Thoracic aorta (tissue), 2 donors: ENCODE measurements at regions not wholly inside any gene's neighbourhood (a gene's known extent, or its start where the extent isn't known, plus 50 kb on each side); places are given as distances from the start of the nearest gene placed in this dataset.

Experiments
- ATAC-seq: fragments of 150-250 bp; one replicate; pipeline ENCODE4 v1.8.0; 2017; ENCODE audit warnings: low read depth; ENCODE audit not compliant: insufficient number of reproducible peaks, low FRiP score
- DNase-seq: peaks from one replicate; pipeline ENCODE4 v3.0.0-alpha.2; 2020; ENCODE audit warnings: low spot score
- H3K27ac ChIP-seq, 2 donors: fragments of 200-600 bp; sonication (generic); 1 replicate in 1 of 2; 2 replicates in 1 of 2; pipeline ENCODE4 v1.5.1; 2016; ENCODE audit warnings: mild to moderate bottlenecking in 2 of 2, moderate library complexity in 2 of 2
- H3K27me3 ChIP-seq: fragments of 200-600 bp; sonication (generic); replicated peaks from 2 replicates; pipeline ENCODE4 v1.6.0; 2016; ENCODE audit warnings: mild to moderate bottlenecking; ENCODE audit not compliant: insufficient read depth
- H3K36me3 ChIP-seq: fragments of 200-600 bp; sonication (generic); one replicate; pipeline ENCODE4 v1.5.1; 2016
- H3K4me1 ChIP-seq, 2 donors: fragments of 200-600 bp; sonication (generic); 1 replicate in 1 of 2; 2 replicates in 1 of 2; pipeline versions ENCODE4 v1.5.1 to v1.6.0; 2016; ENCODE audit warnings: low read depth in 2 of 2, mild to moderate bottlenecking in 1 of 2; ENCODE audit not compliant: control insufficient read depth in 1 of 2
- H3K4me3 ChIP-seq: fragments of 200-600 bp; sonication (generic); 2 replicates; pipeline ENCODE4 v1.5.1; 2016; ENCODE audit warnings: mild to moderate bottlenecking
- H3K9me3 ChIP-seq: fragments of 200-600 bp; sonication (generic); 2 replicates; pipeline ENCODE4 v1.5.1; 2016
- TF ChIP-seq, protein P1 (sequence below): fragments of 200-600 bp; sonication (generic); IDR thresholded peaks from one replicate; pipeline ENCODE4 v1.5.1; 2019; ENCODE audit warnings: antibody characterized with exemption

- DNase-seq = no peak
- H3K36me3 ChIP-seq = no peaks in the 10 kb centered on the region
- H3K4me1 ChIP-seq = peaks cover 32 to 70% of the 10 kb centered on the region in 2 donors
- H3K27me3 ChIP-seq = no peaks in the 10 kb centered on the region
- TF ChIP-seq, protein P1, sequence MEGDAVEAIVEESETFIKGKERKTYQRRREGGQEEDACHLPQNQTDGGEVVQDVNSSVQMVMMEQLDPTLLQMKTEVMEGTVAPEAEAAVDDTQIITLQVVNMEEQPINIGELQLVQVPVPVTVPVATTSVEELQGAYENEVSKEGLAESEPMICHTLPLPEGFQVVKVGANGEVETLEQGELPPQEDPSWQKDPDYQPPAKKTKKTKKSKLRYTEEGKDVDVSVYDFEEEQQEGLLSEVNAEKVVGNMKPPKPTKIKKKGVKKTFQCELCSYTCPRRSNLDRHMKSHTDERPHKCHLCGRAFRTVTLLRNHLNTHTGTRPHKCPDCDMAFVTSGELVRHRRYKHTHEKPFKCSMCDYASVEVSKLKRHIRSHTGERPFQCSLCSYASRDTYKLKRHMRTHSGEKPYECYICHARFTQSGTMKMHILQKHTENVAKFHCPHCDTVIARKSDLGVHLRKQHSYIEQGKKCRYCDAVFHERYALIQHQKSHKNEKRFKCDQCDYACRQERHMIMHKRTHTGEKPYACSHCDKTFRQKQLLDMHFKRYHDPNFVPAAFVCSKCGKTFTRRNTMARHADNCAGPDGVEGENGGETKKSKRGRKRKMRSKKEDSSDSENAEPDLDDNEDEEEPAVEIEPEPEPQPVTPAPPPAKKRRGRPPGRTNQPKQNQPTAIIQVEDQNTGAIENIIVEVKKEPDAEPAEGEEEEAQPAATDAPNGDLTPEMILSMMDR = peak; percentile 50
- no peak for ATAC-seq
- H3K4me3 ChIP-seq = no peak overlapping the region
- H3K27ac ChIP-seq = peak overlapping the region; percentile 73 to 81
- no peaks in the 10 kb centered on the region for H3K9me3 ChIP-seq
Measured at GRCh38 chr10:28250782-28251181, 52.1 kb downstream of the MPP7 start.

DNA sequence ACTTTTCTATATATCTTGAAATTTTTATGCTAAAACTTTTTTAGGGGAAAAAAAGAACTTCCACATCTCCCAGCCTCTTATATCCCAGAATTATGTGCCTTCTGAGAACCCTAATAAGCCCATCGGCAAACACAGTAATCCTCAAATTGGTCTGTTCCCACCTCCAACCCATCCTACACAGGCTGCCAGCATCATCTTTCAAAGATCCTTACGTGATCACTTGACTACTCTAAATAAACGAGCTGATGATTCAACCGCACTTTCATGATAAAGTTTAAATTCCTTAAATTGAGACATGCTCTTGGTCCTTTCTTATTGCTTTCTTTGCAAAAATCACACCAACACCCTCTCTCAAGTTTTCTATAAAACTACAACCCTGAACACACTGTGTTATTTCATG is 52.5 kb downstream of the MPP7 start:
- TF ChIP-seq, protein P1 = no peak
- no peak for DNase-seq
- no peaks in the 10 kb centered on the region for H3K9me3 ChIP-seq
- no peaks in the 10 kb centered on the region for H3K27me3 ChIP-seq
- H3K27ac ChIP-seq = peak overlapping the region; percentile 37 to 81
- no peak for ATAC-seq
- no peak overlapping the region for H3K4me3 ChIP-seq
- peaks cover 32 to 68% of the 10 kb centered on the region in 2 donors for H3K4me1 ChIP-seq
- no peaks in the 10 kb centered on the region for H3K36me3 ChIP-seq

GRCh38 chr10:28249512-28249911 is 53.4 kb downstream of the MPP7 start:
- no peaks in the 10 kb centered on the region for H3K36me3 ChIP-seq
- no peaks in the 10 kb centered on the region for H3K9me3 ChIP-seq
- DNase-seq (no peak), ATAC-seq (no peak)
- TF ChIP-seq, protein P1 = no peak
- H3K27me3 ChIP-seq = no peaks in the 10 kb centered on the region
- no peak overlapping the region for H3K4me3 ChIP-seq
- peaks cover 32 to 61% of the 10 kb centered on the region in 2 donors for H3K4me1 ChIP-seq
- peak overlapping the region; percentile 42 to 81 for H3K27ac ChIP-seq

DNA sequence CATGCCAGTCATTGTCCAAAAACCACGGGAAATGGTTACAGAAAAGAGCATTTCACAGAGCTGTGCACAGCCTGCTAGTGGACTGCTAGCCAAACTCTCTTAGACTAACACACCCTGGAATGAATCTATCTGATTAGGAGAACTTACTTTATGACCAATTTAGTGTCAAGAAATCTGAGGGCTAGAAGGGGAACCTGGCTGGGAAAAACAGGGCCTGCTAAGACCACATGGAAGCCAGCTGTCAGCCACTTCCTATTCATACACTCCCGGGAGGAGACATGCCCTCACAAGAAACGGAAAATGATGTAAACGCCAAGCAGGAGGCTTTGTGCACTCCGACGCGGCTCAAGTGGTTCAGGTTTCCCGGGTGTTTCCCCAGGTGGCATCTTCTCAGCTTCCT is 54.8 kb downstream of the MPP7 start:
- H3K27ac ChIP-seq = peak overlapping the region; percentile 39 to 63
- H3K9me3 ChIP-seq = no peaks in the 10 kb centered on the region
- TF ChIP-seq, protein P1 = no peak
- DNase-seq (no peak), ATAC-seq (no peak)
- H3K27me3 ChIP-seq = no peaks in the 10 kb centered on the region
- no peaks in the 10 kb centered on the region for H3K36me3 ChIP-seq
- peaks cover 23 to 49% of the 10 kb centered on the region in 2 donors for H3K4me1 ChIP-seq
- peak overlapping the region; percentile 15 for H3K4me3 ChIP-seq

GRCh38 chr10:28246023-28246422 is 56.8 kb downstream of the MPP7 start:
- TF ChIP-seq, protein P1 = no peak
- Histone ChIP-seq H3K9me3 (no peaks in the 10 kb centered on the region), H3K4me1 (peaks cover 12 to 39% of the 10 kb centered on the region in 2 donors), H3K27me3 (no peaks in the 10 kb centered on the region), H3K36me3 (no peaks in the 10 kb centered on the region), H3K27ac (no peak overlapping the region), H3K4me3 (no peak overlapping the region)
- ATAC-seq (no peak), DNase-seq (no peak)
